GM12865 (cell line): ENCODE measurements at regions not wholly inside any gene's neighbourhood (a gene's known extent, or its start where the extent isn't known, plus 50 kb on each side); places are given as distances from the start of the nearest gene placed in this dataset.

Source experiments
- DNase-seq: peaks from one replicate; pipeline ENCODE4 v3.0.0; 2010; ENCODE audit warnings: low read depth
- H3K4me3 ChIP-seq: 2 replicates; pipeline ENCODE4 v1.5.1; 2011; ENCODE audit warnings: mild to moderate bottlenecking, low read depth, low read length, control low read depth
- TF ChIP-seq, protein P1 (sequence below): IDR thresholded peaks from 2 replicates; pipeline ENCODE4 v1.5.1; 2011; ENCODE audit warnings: low read length, control low read depth, low read depth, inconsistent platforms; ENCODE audit not compliant: insufficient read depth; ENCODE audit errors: missing control alignments

DNA sequence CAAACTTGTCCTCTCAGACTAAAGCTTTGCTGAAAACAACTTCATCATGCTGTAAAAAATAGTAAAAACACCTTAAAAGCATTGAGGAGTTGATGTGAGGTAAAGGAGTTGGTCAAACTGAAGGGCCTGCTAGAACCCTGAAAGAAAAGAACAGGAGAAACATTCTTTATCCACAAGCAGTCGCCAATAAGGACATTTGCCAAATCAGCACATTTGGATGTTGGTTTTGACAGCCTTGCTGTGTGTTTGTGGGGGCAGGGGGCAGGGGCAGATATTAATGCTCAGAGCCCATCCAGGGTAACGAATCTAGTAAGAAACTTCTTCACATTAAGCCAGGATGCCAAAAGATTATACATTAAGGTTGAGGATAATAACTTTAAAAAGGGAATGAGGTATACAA is 399.9 kb upstream of the ZFHX3 start:
- TF ChIP-seq, protein P1, sequence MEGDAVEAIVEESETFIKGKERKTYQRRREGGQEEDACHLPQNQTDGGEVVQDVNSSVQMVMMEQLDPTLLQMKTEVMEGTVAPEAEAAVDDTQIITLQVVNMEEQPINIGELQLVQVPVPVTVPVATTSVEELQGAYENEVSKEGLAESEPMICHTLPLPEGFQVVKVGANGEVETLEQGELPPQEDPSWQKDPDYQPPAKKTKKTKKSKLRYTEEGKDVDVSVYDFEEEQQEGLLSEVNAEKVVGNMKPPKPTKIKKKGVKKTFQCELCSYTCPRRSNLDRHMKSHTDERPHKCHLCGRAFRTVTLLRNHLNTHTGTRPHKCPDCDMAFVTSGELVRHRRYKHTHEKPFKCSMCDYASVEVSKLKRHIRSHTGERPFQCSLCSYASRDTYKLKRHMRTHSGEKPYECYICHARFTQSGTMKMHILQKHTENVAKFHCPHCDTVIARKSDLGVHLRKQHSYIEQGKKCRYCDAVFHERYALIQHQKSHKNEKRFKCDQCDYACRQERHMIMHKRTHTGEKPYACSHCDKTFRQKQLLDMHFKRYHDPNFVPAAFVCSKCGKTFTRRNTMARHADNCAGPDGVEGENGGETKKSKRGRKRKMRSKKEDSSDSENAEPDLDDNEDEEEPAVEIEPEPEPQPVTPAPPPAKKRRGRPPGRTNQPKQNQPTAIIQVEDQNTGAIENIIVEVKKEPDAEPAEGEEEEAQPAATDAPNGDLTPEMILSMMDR, result no peak
- no peak for DNase-seq
- H3K4me3 ChIP-seq, result no peak overlapping the region

DNA sequence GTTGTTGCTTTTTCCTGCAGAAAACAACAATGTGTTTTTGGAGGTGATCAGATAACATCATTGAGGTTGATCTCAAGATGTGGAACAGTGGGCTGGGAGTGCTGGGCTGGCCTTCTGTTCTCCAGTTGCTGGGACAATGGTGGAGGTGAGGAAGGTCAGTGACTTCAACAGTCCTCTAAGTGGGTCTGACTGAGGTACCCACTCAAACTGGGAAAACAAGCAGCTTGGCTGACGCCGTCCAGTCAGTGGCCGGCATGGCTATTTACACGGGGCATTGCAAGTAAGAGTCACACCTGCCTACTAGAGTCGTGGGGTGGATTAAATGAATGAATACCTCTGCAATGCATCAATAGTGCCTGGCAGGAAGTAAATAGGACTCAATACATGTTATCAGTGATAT is 386.7 kb upstream of the ZFHX3 start:
- DNase-seq, result no peak
- H3K4me3 ChIP-seq, result no peak overlapping the region
- TF ChIP-seq, protein P1, result no peak

DNA sequence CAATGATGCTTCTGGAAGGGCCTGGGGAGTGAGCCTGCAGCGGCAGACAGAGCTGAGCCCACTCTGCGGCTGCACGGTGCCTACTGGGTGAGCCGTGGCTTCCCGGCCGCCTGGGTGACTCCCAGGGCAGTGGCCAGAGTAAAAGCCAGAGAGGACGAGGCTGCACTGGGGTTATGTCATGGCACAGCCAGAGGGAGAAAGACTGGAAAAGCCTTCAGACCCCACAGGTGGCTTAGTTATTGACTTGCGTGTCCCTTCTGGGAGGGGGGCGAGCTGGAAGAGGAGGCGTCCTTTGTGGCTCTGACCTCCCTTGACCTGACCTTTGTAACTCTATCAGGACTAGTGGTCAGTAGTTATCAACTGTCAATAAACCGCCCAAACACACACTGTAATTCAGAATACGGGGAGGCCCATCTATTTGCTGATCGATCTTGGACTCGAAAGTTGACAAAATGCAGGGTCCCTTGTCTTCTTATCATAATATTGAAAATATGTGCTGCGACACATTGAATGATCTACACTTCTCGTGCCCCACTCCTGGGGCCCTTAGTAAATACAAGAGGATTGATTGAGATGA is 385.9 kb upstream of the ZFHX3 start:
- DNase-seq, result no peak
- no peak overlapping the region for H3K4me3 ChIP-seq
- TF ChIP-seq, protein P1, result no peak

DNA sequence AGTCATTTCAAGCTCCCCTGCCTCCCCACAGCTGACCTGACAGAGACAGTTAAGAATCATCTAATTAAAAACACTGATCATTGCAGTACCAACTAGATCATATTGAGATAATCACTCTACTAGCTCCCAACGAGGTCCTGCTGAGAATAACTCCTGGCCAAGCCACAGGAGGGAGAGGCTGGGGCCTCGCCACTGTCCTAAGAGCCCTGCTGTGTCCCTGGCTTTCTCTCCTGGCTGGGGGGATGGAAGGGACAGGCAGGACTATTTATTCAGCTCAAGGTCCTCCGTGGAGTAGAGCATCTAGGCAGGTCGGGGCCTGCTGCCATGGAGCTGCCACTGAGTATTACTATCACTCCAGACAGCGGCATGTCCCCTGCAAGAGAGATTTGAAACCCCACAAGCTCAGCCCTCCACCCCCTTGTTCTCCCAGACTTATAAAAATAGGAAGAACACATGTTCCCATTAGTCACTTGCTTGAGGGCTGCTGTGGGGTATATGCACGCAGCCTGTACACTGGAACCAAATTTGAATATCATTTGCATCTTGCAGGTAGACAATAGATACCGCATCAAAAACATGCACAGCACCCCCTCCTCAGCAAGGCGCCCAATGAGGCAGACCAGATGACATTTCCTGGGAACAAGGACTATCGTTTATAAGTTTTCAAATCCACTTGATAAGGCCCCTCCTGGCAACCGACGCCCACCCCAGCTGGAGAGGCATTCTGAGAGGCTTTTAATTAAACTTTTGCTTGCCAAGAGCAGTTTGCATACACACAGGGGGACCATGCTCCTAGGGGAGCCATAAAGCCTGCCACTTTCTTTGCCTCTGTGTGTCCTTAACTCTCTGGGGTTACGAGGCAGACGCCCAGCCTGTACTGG is 385.2 kb upstream of the ZFHX3 start:
- TF ChIP-seq, protein P1, result no peak
- no peak for DNase-seq

DNA sequence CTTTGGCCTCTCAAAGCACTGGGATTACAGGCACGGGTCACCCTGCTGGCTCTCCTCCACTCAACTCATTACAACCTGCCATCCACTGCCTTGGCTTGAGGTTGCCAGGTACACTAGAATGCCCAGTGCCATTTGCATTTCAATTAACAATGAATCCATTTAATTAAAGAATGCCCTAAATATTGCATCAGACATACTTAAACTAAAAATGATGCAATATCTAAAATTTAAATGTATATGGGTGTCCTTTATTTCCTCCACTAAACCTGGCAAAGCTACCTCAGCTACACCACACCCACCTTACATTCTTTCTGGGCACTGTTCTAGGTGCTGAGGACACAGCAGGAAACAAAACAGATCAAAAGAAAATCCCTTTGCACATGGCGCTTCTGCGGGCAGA is 382.2 kb upstream of the ZFHX3 start:
- DNase-seq, result no peak
- H3K4me3 ChIP-seq, result no peak overlapping the region
- TF ChIP-seq, protein P1, result no peak

More for the DNA sequence above, 385.2 kb upstream of the ZFHX3 start:
- no peak overlapping the region for H3K4me3 ChIP-seq

DNA sequence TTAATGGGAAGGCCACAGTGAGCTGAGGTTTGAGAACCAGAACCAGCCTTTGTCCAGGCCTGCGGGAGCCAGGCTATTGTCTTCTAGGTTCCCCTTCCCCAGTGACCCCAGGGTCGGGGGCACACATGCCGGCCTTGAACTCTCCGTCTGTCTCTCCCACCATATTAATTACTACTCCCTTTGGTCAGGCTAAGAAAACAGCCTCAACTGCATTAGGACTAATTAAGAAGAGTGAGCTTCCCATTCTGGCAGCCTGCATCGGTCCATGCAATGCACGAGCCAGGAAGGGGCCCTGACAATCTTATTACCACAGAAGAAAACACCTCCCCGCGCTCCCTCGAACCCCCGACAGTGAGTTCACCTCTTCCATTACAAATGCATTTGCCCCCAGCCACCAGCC is 380.2 kb upstream of the ZFHX3 start:
- TF ChIP-seq, protein P1, result no peak
- H3K4me3 ChIP-seq, result no peak overlapping the region
- no peak for DNase-seq

DNA sequence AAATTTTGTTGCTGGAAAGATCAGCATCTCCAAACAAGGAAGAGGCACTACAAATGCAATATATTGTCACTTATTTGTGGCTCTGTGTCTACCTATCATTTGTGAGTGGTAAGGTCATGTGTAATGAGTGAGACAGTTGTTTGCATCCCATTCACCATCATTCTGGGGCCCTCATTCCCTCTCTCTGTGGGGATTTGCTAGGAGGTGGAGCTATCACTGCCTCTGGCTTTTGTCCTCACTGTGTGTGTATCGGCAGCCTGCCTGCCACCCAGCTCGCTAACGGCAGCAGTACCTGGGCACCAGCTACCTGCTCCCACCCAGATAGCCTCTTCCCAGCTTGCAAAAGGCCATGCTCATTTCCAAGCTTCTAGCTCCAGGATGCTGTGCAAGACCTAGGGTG is 379.2 kb upstream of the ZFHX3 start:
- TF ChIP-seq, protein P1, result no peak
- DNase-seq, result no peak
- no peak overlapping the region for H3K4me3 ChIP-seq
